GM23338 (cell line): ENCODE measurements at regions not wholly inside any gene's neighbourhood (a gene's known extent, or its start where the extent isn't known, plus 50 kb on each side); places are given as distances from the start of the nearest gene placed in this dataset.

Experiments used
- ATAC-seq: fragments of 200-7000 bp; cut with Tn5 transposase; 3 replicates; pipeline ENCODE4 v1.9.1; 2020
- DNase-seq: peaks from one replicate; pipeline ENCODE4 v3.0.0-alpha.2; 2015; ENCODE audit warnings: low spot score
- H2AFZ ChIP-seq: fragments of 200-600 bp; sonication (generic); 2 replicates; pipeline ENCODE4 v1.8.0; 2016; ENCODE audit warnings: antibody characterized with exemption, mild to moderate bottlenecking, moderate library complexity
- H3F3A ChIP-seq: fragments of 200-600 bp; sonication (generic); replicated peaks from 2 replicates; pipeline ENCODE4 v1.8.0; 2017; ENCODE audit warnings: antibody characterized with exemption, mixed run types, low read depth
- H3K27ac ChIP-seq: fragments of 200-600 bp; sonication (generic); 2 replicates; pipeline ENCODE4 v1.6.1; 2016; ENCODE audit warnings: low read depth
- H3K27me3 ChIP-seq: fragments of 200-600 bp; sonication (generic); 2 replicates; pipeline ENCODE4 v1.8.0; 2016; ENCODE audit warnings: mild to moderate bottlenecking, mixed run types, moderate library complexity; ENCODE audit not compliant: insufficient read depth
- H3K36me3 ChIP-seq: fragments of 200-600 bp; sonication (generic); 2 replicates; pipeline ENCODE4 v1.8.0; 2016; ENCODE audit warnings: mild to moderate bottlenecking; ENCODE audit not compliant: insufficient read depth
- H3K4me1 ChIP-seq: fragments of 200-600 bp; sonication (generic); 2 replicates; pipeline ENCODE4 v1.8.0; 2016; ENCODE audit warnings: mild to moderate bottlenecking, moderate library complexity; ENCODE audit not compliant: insufficient read depth
- H3K4me2 ChIP-seq: fragments of 200-600 bp; sonication (generic); 2 replicates; pipeline ENCODE4 v1.7.1; 2017; ENCODE audit warnings: mixed run types
- H3K4me3 ChIP-seq: fragments of 200-600 bp; sonication (generic); 2 replicates; pipeline ENCODE4 v1.6.1; 2016; ENCODE audit warnings: mixed run types
- H3K79me2 ChIP-seq: fragments of 200-600 bp; sonication (generic); replicated peaks from 2 replicates; pipeline ENCODE4 v1.8.0; 2017; ENCODE audit warnings: mild to moderate bottlenecking; ENCODE audit not compliant: insufficient read depth
- H3K9me2 ChIP-seq: fragments of 200-600 bp; sonication (generic); 2 replicates; pipeline ENCODE4 v1.8.0; 2017; ENCODE audit not compliant: insufficient read depth
- H4K20me1 ChIP-seq: fragments of 200-600 bp; sonication (generic); replicated peaks from 2 replicates; pipeline ENCODE4 v1.8.0; 2017; ENCODE audit warnings: mild to moderate bottlenecking; ENCODE audit not compliant: insufficient read depth
- H3K27ac Mint-ChIP-seq: 2 replicates; pipeline ENCODE4 v1.8.0; 2020; ENCODE audit warnings: inconsistent platforms, mild to moderate bottlenecking, moderate library complexity, mixed read lengths
- H3K27me3 Mint-ChIP-seq: 3 replicates; pipeline ENCODE4 v1.8.0; 2022; ENCODE audit warnings: low read depth, mild to moderate bottlenecking, moderate library complexity, mixed read lengths, inconsistent platforms; ENCODE audit not compliant: insufficient read depth, poor library complexity
- H3K36me3 Mint-ChIP-seq: 3 replicates; pipeline ENCODE4 v1.8.0; 2021; ENCODE audit warnings: low read depth, mild to moderate bottlenecking, inconsistent platforms, moderate library complexity, mixed read lengths
- H3K4me1 Mint-ChIP-seq: 3 replicates; pipeline ENCODE4 v1.8.0; 2020; ENCODE audit warnings: mild to moderate bottlenecking, inconsistent platforms, mixed read lengths
- H3K4me3 Mint-ChIP-seq: 3 replicates; pipeline ENCODE4 v1.8.0; 2021; ENCODE audit warnings: moderate library complexity, mild to moderate bottlenecking, inconsistent platforms, mixed read lengths
- H3K9me3 Mint-ChIP-seq: 3 replicates; pipeline ENCODE4 v1.8.0; 2020; ENCODE audit warnings: moderate library complexity, mild to moderate bottlenecking, inconsistent platforms, mixed read lengths
- CREB1 ChIP-seq: fragments of 250-450 bp; sonication (Bioruptor Pico); IDR thresholded peaks from 2 replicates; pipeline ENCODE4 v1.5.0; 2020; ENCODE audit warnings: low read depth, mild to moderate bottlenecking, moderate library complexity
- CTCF ChIP-seq, 2 experiments: fragments of 200-600 bp in 1 of 2; sonication (generic) in 1 of 2; conservative IDR thresholded peaks; 2 replicates each; pipeline versions ENCODE4 v1.5.1 to v1.6.1; 2016 to 2017; ENCODE audit warnings: antibody characterized with exemption in 2 of 2, low read depth in 2 of 2, mild to moderate bottlenecking in 2 of 2, moderate library complexity in 1 of 2
- EZH2 ChIP-seq: fragments of 200-600 bp; sonication (generic); IDR thresholded peaks from one replicate; pipeline ENCODE4 v1.8.0; 2017; ENCODE audit warnings: antibody characterized with exemption, mild to moderate bottlenecking, low read depth; ENCODE audit not compliant: unreplicated experiment
- EZH2phosphoT487 ChIP-seq: fragments of 200-600 bp; sonication (generic); IDR thresholded peaks from one replicate; pipeline ENCODE4 v1.8.1; 2018; ENCODE audit warnings: antibody characterized with exemption; ENCODE audit not compliant: unreplicated experiment
- JUNB ChIP-seq: IDR thresholded peaks from one replicate; pipeline ENCODE4 v1.6.1; 2016; ENCODE audit warnings: antibody characterized with exemption; ENCODE audit not compliant: unreplicated experiment
- NANOG ChIP-seq: IDR thresholded peaks from 2 replicates; pipeline ENCODE4 v1.6.1; 2016; ENCODE audit warnings: antibody characterized with exemption, borderline replicate concordance
- POLR2AphosphoS5 ChIP-seq: IDR thresholded peaks from 2 replicates; pipeline ENCODE4 v1.6.1; 2016; ENCODE audit warnings: antibody characterized with exemption, low read depth
- REST ChIP-seq: IDR thresholded peaks from one replicate; pipeline ENCODE4 v1.6.1; 2018; ENCODE audit warnings: antibody characterized with exemption; ENCODE audit not compliant: unreplicated experiment
- STAT1 ChIP-seq: IDR thresholded peaks from one replicate; pipeline ENCODE4 v1.6.1; 2016; ENCODE audit warnings: antibody characterized with exemption; ENCODE audit not compliant: unreplicated experiment
- ZNF114 ChIP-seq: fragments of 250-450 bp; sonication (Bioruptor Pico); IDR thresholded peaks from 2 replicates; pipeline ENCODE4 v1.5.0; 2020; ENCODE audit warnings: mild to moderate bottlenecking, moderate library complexity
- ZNF331 ChIP-seq: fragments of 250-450 bp; sonication (Bioruptor Pico); IDR thresholded peaks from 2 replicates; pipeline ENCODE4 v1.5.0; 2020; ENCODE audit warnings: low read depth, mild to moderate bottlenecking, moderate library complexity
- TF ChIP-seq, protein P1 (sequence below): IDR thresholded peaks from 2 replicates; pipeline ENCODE4 v1.6.1; 2016; ENCODE audit warnings: antibody characterized with exemption
- TF ChIP-seq, protein P2 (sequence below): fragments of 250-450 bp; sonication (Bioruptor Pico); IDR thresholded peaks from 2 replicates; pipeline ENCODE4 v1.5.0; 2020; ENCODE audit warnings: mild to moderate bottlenecking, moderate library complexity

DNA sequence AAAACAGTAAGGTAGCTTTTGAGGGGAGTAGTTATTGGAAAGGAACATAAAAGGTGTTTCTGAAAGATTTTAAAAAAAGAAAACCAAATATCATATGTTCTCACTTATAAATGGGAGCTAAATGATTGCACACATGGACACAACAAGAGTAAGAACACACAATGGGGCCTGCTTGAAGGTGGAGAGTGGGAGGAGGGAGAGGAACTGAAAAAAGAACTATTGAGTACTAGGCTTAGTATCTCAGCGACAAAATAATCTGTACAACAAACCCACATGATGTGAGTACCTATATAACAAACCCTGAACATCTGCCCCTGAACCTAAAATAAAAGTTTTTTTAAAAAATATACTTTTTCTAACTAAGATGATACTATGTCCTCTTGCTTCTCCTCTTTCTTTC is 138.3 kb downstream of the CGGBP1 start:
- no peak for DNase-seq
- H3K79me2 ChIP-seq: no peaks in the 10 kb centered on the region
- peaks cover 33% of the 10 kb centered on the region for H3K9me3 Mint-ChIP-seq
- no peaks in the 10 kb centered on the region for H3K27me3 ChIP-seq
- no peaks in the 10 kb centered on the region for H3K27me3 Mint-ChIP-seq
- no peak overlapping the region for H3K4me3 ChIP-seq
- no peaks in the 10 kb centered on the region; the same call in 1 of the 2 replicates for H3K9me2 ChIP-seq
- no peaks in the 10 kb centered on the region for H3K36me3 ChIP-seq
- H3K4me3 Mint-ChIP-seq: no peak overlapping the region
- no peaks in the 10 kb centered on the region for H3K4me1 ChIP-seq
- H3K27ac ChIP-seq: no peak overlapping the region
- H3F3A ChIP-seq: no peaks in the 10 kb centered on the region
- no peak overlapping the region for H3K4me2 ChIP-seq
- peaks cover 16% of the 10 kb centered on the region for H3K36me3 Mint-ChIP-seq
- H3K4me1 Mint-ChIP-seq: no peaks in the 10 kb centered on the region
- no peaks in the 10 kb centered on the region for H4K20me1 ChIP-seq
- no peak for ATAC-seq
- TF ChIP-seq, protein P1, sequence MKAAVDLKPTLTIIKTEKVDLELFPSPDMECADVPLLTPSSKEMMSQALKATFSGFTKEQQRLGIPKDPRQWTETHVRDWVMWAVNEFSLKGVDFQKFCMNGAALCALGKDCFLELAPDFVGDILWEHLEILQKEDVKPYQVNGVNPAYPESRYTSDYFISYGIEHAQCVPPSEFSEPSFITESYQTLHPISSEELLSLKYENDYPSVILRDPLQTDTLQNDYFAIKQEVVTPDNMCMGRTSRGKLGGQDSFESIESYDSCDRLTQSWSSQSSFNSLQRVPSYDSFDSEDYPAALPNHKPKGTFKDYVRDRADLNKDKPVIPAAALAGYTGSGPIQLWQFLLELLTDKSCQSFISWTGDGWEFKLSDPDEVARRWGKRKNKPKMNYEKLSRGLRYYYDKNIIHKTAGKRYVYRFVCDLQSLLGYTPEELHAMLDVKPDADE: no peak
- TF ChIP-seq EZH2phosphoT487 (no peak), STAT1 (no peak), JUNB (no peak), ZNF331 (CRISPR knock-in tag) (no peak), ZNF114 (CRISPR knock-in tag) (no peak), NANOG (no peak), REST (no peak), CTCF (conservative IDR thresholded peaks at IDR 0.05; ENCODE audit: low read depth in 2 of 2) (no peak), POLR2AphosphoS5 (no peak), EZH2 (no peak), CREB1 (no peak)
- TF ChIP-seq, protein P2, sequence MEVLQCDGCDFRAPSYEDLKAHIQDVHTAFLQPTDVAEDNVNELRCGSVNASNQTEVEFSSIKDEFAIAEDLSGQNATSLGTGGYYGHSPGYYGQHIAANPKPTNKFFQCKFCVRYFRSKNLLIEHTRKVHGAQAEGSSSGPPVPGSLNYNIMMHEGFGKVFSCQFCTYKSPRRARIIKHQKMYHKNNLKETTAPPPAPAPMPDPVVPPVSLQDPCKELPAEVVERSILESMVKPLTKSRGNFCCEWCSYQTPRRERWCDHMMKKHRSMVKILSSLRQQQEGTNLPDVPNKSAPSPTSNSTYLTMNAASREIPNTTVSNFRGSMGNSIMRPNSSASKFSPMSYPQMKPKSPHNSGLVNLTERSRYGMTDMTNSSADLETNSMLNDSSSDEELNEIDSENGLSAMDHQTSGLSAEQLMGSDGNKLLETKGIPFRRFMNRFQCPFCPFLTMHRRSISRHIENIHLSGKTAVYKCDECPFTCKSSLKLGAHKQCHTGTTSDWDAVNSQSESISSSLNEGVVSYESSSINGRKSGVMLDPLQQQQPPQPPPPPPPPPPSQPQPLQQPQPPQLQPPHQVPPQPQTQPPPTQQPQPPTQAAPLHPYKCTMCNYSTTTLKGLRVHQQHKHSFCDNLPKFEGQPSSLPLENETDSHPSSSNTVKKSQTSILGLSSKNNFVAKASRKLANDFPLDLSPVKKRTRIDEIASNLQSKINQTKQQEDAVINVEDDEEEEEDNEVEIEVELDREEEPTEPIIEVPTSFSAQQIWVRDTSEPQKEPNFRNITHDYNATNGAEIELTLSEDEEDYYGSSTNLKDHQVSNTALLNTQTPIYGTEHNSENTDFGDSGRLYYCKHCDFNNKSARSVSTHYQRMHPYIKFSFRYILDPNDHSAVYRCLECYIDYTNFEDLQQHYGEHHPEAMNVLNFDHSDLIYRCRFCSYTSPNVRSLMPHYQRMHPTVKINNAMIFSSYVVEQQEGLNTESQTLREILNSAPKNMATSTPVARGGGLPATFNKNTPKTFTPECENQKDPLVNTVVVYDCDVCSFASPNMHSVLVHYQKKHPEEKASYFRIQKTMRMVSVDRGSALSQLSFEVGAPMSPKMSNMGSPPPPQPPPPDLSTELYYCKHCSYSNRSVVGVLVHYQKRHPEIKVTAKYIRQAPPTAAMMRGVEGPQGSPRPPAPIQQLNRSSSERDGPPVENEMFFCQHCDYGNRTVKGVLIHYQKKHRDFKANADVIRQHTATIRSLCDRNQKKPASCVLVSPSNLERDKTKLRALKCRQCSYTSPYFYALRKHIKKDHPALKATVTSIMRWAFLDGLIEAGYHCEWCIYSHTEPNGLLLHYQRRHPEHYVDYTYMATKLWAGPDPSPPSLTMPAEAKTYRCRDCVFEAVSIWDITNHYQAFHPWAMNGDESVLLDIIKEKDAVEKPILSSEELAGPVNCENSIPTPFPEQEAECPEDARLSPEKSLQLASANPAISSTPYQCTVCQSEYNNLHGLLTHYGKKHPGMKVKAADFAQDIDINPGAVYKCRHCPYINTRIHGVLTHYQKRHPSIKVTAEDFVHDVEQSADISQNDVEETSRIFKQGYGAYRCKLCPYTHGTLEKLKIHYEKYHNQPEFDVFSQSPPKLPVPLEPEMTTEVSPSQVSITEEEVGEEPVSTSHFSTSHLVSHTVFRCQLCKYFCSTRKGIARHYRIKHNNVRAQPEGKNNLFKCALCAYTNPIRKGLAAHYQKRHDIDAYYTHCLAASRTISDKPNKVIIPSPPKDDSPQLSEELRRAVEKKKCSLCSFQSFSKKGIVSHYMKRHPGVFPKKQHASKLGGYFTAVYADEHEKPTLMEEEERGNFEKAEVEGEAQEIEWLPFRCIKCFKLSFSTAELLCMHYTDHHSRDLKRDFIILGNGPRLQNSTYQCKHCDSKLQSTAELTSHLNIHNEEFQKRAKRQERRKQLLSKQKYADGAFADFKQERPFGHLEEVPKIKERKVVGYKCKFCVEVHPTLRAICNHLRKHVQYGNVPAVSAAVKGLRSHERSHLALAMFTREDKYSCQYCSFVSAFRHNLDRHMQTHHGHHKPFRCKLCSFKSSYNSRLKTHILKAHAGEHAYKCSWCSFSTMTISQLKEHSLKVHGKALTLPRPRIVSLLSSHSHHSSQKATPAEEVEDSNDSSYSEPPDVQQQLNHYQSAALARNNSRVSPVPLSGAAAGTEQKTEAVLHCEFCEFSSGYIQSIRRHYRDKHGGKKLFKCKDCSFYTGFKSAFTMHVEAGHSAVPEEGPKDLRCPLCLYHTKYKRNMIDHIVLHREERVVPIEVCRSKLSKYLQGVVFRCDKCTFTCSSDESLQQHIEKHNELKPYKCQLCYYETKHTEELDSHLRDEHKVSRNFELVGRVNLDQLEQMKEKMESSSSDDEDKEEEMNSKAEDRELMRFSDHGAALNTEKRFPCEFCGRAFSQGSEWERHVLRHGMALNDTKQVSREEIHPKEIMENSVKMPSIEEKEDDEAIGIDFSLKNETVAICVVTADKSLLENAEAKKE (CRISPR knock-in tag): no peak
- H3K27ac Mint-ChIP-seq: no peak overlapping the region
- no peak overlapping the region for H2AFZ ChIP-seq
